H7 (cell line): ENCODE measurements at regions not wholly inside any gene's neighbourhood (a gene's known extent, or its start where the extent isn't known, plus 50 kb on each side); places are given as distances from the start of the nearest gene placed in this dataset.

Experiments
- DNase-seq: peaks from one replicate; pipeline ENCODE4 v3.0.0; 2012
- H3K27me3 ChIP-seq: 2 replicates; pipeline ENCODE4 v1.6.0; 2011; ENCODE audit warnings: mild to moderate bottlenecking, low read length; ENCODE audit not compliant: control insufficient read depth, insufficient read depth
- H3K36me3 ChIP-seq: replicated peaks from 2 replicates; pipeline ENCODE4 v1.5.1; 2011; ENCODE audit warnings: low read length; ENCODE audit not compliant: control insufficient read depth, insufficient read depth
- H3K4me3 ChIP-seq: 2 replicates; pipeline ENCODE4 v1.5.1; 2011; ENCODE audit warnings: low read depth, mild to moderate bottlenecking, control low read depth, low read length, moderate library complexity; ENCODE audit not compliant: insufficient read depth

DNA sequence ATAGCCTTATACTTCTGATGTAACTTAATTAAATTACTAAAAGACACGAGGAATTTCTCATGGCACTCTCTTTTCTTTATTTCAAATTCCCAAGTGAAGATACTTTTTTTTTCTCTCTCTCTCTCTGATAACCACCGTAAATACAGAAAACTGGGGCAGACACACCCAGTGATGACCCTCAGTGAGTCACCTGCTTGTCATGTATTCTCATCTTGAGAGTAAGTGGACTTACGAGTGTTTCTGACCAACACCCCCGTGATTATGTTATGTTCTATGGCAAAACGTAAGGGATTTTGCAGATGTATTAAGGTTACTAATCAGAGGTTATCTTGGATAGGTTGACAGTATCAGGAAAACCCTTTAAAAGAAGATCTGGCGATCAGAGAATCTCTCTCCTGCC, 348.8 kb upstream of the ZNF717 start:
- Histone ChIP-seq H3K27me3 (no peaks in the 10 kb centered on the region), H3K4me3 (no peak overlapping the region), H3K36me3 (no peaks in the 10 kb centered on the region)
- DNase-seq = no peak

DNA sequence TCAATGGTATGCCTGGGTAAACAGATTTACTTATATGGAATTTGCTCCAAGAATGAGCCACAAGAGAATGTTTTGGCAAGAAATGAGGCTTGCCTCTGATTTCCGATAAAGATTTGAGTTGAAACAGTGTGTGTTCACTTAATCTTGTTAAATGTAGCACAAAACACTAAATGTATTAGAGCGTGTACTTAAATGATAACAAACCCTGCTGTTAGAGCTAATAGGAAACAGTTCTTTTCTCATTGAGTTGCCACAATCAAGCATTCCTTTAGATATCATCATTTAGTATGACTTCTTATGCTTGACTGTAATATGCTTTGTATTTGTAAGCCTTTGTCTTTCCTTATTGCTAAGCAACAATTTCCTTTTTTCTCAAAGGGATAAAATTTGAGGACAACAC, 353.6 kb upstream of the ZNF717 start:
- no peak for DNase-seq
- Histone ChIP-seq H3K4me3 (no peak overlapping the region), H3K36me3 (no peaks in the 10 kb centered on the region), H3K27me3 (no peaks in the 10 kb centered on the region)

DNA sequence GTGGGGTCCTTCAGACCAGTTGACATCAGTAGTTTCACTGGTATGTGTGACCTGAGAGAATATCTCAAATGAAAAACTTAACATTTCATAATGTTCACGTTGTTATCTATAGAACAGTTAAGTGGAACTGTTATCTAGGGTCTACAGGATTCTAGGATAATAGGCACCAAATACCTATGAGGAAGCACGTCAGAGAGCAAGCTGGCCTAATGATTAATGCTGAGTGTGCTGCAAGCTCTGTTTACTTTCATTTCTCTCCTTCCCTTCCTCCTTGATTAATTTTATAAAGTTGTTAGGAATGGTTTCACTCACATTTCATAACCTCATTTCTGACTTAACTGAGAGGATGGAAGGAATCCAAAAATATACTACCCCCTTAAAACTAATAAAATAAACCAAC, 362.5 kb upstream of the ZNF717 start:
- no peak for DNase-seq
- H3K4me3 ChIP-seq = no peak overlapping the region
- H3K36me3 ChIP-seq = no peaks in the 10 kb centered on the region
- H3K27me3 ChIP-seq = no peaks in the 10 kb centered on the region

DNA sequence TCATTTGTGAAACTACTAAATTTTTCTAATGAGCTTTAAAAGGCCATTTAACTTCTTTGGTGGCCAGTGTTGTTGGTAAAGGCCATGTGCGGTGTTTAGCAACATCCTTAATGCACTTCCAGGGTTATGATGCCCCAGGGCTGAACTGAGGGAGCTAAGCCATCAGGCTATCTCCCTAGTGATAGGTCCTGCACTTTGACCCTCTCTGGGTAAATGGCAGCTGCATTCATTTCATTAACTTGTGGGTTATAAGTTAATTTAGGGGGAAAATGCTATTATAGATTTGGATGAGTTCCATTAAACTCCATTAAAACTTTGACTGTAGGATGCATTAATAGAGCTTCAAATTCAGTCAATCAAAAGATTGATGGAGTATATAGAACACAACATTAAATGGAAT, 366.7 kb upstream of the ZNF717 start:
- DNase-seq = no peak
- Histone ChIP-seq H3K36me3 (no peaks in the 10 kb centered on the region), H3K27me3 (no peaks in the 10 kb centered on the region), H3K4me3 (no peak overlapping the region)

DNA sequence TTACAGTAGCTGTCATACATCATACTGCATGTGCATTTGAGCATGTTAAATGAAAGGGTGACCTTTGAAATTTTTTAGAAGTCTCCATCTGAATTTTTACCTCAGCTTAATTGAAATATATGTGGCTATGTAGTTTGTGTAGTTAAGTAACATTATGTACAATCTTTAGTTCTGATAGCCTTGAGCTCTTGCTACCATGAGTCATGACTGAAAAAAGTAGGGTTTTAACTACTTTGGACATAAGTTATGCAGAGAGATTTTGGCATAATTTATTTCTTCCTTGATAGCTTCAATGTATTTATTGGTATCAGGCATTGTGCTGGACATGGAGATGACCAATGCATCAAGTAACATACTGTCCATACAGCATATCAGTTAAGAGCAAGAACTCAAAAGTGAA, 376.5 kb upstream of the ZNF717 start:
- Histone ChIP-seq H3K27me3 (no peaks in the 10 kb centered on the region), H3K4me3 (no peak overlapping the region), H3K36me3 (no peaks in the 10 kb centered on the region)
- DNase-seq = no peak

DNA sequence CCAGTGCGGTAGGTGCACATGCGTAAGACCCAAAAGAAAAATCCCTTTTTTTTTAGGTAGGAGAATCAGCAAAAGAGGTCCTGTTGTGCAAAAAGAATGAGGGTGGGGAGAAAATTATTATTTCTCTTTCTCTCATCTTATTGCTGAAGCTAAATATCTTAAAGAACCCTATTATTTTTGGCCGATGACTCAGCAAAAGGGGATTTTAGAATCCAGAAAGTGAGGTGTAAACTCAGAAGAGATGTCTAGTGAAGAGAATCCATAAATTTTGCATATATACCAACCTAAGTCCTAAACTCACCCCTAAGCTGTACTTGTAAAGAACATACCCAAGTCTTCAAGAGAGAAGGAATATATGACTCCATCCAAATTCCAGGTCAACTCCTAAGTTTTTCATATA, 386.3 kb upstream of the ZNF717 start:
- no peaks in the 10 kb centered on the region for H3K27me3 ChIP-seq
- no peak overlapping the region for H3K4me3 ChIP-seq
- no peak for DNase-seq
- H3K36me3 ChIP-seq = no peaks in the 10 kb centered on the region

DNA sequence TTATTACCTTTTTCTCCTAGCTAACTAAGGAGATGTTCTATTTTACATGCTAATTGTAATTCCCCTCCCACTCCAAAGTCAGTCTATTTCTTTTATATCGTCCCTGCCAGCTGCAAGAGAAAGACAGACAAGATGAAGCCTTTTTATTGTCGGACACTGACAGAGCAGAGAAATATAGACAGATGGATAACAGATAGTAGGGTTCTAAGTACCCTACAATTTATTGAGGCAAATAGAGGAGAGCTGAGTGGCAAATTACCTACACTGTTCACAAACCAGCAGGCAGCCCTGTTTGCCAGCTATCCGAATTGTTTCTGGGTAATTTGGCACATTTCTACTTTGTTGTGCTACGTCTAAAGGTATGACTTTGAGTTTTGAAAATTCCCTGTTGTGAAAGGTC, 392.3 kb upstream of the ZNF717 start:
- no peaks in the 10 kb centered on the region for H3K27me3 ChIP-seq
- no peak overlapping the region for H3K4me3 ChIP-seq
- no peaks in the 10 kb centered on the region for H3K36me3 ChIP-seq
- no peak for DNase-seq

DNA sequence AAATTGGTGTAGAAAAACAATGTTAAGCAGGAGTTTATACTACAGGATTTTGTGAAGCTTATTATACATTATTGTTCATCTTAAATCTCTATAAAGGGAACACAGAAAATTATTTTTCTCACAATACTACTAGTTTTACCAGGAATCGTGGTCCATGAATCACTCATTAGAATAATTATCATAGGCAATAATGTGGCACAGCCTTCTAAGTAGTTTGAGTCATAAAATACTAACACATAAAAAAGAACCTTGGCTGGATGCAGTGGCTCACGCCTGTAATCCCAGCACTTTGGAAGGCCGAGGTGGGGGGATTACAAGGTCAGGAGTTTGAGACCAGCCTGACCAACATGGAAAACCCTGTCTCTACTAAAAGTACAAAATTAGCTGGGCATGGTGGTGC, 393.1 kb upstream of the ZNF717 start:
- Histone ChIP-seq H3K27me3 (no peaks in the 10 kb centered on the region), H3K36me3 (no peaks in the 10 kb centered on the region), H3K4me3 (no peak overlapping the region)
- DNase-seq = no peak

DNA sequence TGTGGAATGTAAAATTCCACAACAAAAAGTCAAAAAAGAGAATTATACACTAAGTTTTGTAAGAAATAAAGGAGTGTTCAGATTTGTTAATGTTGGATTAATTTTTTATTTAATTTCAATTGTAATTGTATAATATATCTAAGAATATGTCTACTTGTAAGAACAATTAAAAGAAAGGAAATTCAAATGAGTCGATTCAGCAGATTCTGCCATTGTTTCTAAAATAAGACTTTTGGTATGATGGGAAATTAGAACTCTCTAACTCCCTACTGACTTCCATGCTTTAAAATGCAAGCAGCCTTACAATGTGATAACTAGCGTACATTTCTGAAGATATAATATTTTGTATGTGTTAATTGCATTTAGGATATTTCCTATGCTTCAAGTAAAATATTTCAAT, 395.9 kb upstream of the ZNF717 start:
- Histone ChIP-seq H3K36me3 (no peaks in the 10 kb centered on the region), H3K4me3 (no peak overlapping the region), H3K27me3 (no peaks in the 10 kb centered on the region)
- DNase-seq = no peak

DNA sequence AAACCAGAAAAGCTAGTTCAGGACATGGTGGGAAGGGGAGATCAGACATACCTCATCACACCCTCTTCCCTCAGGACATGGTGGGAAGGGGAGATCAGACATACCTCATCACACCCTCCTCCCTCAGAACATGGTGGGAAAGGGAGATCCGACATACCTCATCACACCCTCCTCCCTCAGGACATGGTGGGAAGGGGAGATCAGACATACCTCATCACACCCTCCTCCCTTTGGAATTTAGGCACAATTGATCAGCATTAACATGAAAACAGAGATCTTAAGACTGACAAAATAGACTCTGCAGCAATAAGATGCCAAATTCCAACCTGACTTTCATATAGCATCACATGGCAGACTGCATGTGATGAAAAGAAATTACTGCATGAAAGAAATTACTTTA, 412.7 kb upstream of the ZNF717 start:
- no peak overlapping the region for H3K4me3 ChIP-seq
- no peaks in the 10 kb centered on the region; the same call in 1 of the 2 replicates for H3K36me3 ChIP-seq
- no peak for DNase-seq
- H3K27me3 ChIP-seq = no peaks in the 10 kb centered on the region

DNA sequence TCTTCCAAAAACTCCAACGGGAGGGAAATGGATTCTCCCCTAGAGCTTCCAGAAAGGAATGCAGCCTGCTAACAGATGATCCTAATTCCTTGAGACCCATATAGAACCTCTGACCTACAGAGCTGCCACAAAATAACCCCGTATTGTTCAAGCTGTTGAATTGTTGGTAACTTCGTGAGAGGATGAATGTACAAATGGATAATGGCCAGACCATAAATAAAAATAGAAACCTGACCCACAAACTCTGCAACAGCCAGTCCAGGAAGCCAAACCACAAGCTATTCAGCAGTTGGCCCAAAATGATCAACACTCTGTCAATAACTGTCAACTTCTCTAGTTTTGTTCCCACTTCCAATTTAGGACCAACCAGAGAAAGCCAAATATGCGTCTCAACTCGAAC, 414.0 kb upstream of the ZNF717 start:
- Histone ChIP-seq H3K4me3 (no peak overlapping the region), H3K36me3 (no peaks in the 10 kb centered on the region; the same call in 1 of the 2 replicates), H3K27me3 (no peaks in the 10 kb centered on the region)
- DNase-seq = no peak

DNA sequence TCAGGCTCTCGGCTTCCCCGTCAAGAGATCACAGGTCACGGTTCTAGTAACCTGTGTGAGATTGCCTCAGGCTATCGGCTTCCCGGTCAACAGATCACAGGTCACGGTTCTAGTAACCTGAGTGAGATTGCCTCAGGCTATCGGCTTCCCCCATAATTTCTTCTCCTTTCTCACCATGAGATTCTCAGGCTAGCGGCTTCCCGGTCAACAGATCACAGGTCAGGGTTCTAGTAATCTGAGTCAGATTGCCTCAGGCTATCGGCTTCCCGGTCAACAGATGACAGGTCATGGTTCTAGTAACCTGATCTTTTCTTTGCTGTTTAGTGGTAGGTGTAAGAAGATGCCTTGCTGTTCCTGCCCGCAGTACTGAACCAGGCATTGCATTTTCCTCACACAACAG, 418.2 kb upstream of the ZNF717 start:
- Histone ChIP-seq H3K27me3 (no peaks in the 10 kb centered on the region), H3K4me3 (no peak overlapping the region), H3K36me3 (no peaks in the 10 kb centered on the region; the same call in 1 of the 2 replicates)
- DNase-seq = no peak

DNA sequence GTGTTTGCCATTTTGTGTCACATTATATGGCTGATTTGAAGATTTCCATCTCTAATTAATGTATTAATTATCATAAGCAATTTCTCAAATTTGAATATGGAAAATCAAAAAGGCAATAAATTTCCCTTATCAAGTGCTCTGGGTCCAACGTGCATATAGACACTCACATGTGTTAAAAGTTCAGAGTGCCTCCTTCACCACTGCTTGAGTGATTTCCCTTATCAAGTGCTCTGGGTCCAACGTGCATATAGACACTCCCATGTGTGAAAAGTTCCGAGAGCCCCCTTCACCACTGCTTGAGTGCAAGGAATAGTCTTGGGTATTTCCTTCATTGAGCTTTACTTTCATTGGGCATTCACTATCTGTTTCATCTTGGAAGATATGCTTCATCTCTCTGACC, 421.0 kb upstream of the ZNF717 start:
- Histone ChIP-seq H3K27me3 (no peaks in the 10 kb centered on the region), H3K4me3 (no peak overlapping the region), H3K36me3 (no peaks in the 10 kb centered on the region)
- DNase-seq = no peak

DNA sequence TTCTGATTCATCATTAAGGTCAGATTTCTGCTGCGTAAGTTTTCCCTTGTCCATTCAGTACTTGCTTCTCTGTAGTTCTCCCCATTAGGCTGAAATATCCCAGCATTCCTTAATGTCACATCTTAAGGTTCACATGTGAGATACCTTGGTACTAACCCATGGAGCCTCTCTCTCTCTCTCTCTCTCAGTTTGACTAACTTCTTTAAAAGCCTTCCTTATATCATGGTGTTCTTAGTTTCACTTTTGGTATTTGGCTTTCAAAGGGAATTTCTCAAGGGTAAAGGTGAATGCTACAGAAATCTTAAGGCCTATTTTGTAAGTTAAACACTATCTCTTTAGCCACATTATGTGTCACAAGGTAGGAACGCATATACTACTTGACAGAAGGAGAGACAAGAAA, 427.3 kb upstream of the ZNF717 start:
- DNase-seq = no peak
- Histone ChIP-seq H3K4me3 (no peak overlapping the region), H3K27me3 (no peaks in the 10 kb centered on the region), H3K36me3 (no peaks in the 10 kb centered on the region)

DNA sequence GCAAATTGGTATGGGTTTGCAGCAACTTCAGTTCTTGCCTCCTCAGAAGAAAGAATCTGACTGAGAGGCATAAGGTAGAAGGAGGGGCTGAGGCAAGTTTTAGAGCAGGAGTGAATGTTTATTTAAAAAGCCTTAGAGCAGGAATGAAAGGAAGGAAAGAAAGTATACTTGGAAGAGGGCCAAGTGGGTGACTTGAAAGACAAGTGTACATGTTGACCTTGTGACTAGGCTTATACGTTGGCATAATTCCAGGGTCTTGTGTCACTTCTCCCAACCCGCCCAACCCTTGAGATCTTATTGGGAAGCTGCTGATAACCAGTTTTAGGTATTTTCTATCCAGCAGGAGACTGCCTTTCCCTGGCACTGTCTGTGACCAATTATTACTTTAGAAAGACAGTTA, 436.9 kb upstream of the ZNF717 start:
- no peak for DNase-seq
- no peaks in the 10 kb centered on the region for H3K27me3 ChIP-seq
- no peaks in the 10 kb centered on the region for H3K36me3 ChIP-seq
- no peak overlapping the region for H3K4me3 ChIP-seq

DNA sequence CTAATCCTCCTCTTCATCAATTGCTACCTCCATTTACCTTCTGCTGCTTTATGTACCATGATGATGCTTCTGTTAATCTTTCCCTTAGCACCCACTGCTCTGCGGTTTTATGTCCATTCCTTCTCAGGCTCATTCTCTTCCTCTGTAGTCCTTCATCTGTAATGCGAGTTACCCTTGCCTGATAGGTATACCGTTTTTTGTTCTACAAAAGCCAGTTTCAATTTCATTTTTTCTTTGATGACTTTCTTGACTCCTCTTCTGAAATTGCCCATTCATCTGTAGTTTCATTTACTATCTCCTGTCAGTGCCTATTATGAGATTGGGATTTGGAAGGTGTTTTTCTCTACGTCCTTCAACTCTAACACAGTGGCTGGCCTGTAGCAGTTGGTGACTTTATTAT, 445.9 kb upstream of the ZNF717 start:
- no peak for DNase-seq
- Histone ChIP-seq H3K27me3 (no peaks in the 10 kb centered on the region), H3K4me3 (no peak overlapping the region), H3K36me3 (no peaks in the 10 kb centered on the region)
